ENCODE measurements at regions not wholly inside any gene's neighbourhood (a gene's known extent, or its start where the extent isn't known, plus 50 kb on each side); places are given as distances from the start of the nearest gene placed in this dataset.

DNA sequence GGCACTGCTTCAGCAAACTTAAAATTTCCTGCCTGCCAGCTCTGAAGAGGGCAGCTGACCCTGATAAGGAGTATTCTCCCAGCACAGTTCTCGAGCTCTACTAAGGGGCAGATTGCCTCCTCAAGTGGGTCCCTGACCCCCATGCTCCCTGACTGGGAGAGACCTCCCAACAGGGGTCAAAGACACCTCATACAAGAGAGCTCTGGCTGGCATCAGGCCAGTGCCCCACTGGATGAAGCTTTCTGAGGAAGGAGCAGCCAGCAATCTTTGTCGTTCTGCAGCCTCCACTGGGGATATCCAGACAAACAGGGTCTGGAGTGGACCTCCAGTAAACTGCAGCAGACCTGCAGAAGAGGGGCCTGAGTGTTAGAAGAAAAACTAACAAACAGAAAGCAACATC, 1118.3 kb upstream of the ADGRL3 start:
- Mint-ChIP-seq H3K27me3 (ENCODE audit: unreplicated experiment) (no peaks in the 10 kb centered on the region), H3K27ac (ENCODE audit: unreplicated experiment) (no peak overlapping the region), H3K4me1 (ENCODE audit: low read depth, unreplicated experiment) (no peaks in the 10 kb centered on the region), H3K9me3 (ENCODE audit: low read depth, unreplicated experiment) (peaks cover 6% of the 10 kb centered on the region), H3K36me3 (ENCODE audit: insufficient read depth, unreplicated experiment) (no peaks in the 10 kb centered on the region), H3K4me3 (ENCODE audit: low read depth, unreplicated experiment) (no peak overlapping the region)
- BruUV-seq (replicated peaks), result no TSS peak
- intact Hi-C loops (cut with micrococcal nuclease; ENCODE audit: unreplicated experiment), result no loop called here
- TF ChIP-seq, protein P1, sequence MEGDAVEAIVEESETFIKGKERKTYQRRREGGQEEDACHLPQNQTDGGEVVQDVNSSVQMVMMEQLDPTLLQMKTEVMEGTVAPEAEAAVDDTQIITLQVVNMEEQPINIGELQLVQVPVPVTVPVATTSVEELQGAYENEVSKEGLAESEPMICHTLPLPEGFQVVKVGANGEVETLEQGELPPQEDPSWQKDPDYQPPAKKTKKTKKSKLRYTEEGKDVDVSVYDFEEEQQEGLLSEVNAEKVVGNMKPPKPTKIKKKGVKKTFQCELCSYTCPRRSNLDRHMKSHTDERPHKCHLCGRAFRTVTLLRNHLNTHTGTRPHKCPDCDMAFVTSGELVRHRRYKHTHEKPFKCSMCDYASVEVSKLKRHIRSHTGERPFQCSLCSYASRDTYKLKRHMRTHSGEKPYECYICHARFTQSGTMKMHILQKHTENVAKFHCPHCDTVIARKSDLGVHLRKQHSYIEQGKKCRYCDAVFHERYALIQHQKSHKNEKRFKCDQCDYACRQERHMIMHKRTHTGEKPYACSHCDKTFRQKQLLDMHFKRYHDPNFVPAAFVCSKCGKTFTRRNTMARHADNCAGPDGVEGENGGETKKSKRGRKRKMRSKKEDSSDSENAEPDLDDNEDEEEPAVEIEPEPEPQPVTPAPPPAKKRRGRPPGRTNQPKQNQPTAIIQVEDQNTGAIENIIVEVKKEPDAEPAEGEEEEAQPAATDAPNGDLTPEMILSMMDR (IDR thresholded peaks at IDR 0.05; ENCODE audit: unreplicated experiment), result no peak
- CTCF ChIA-PET, result no interaction called here
- no peak for DNase-seq

DNA sequence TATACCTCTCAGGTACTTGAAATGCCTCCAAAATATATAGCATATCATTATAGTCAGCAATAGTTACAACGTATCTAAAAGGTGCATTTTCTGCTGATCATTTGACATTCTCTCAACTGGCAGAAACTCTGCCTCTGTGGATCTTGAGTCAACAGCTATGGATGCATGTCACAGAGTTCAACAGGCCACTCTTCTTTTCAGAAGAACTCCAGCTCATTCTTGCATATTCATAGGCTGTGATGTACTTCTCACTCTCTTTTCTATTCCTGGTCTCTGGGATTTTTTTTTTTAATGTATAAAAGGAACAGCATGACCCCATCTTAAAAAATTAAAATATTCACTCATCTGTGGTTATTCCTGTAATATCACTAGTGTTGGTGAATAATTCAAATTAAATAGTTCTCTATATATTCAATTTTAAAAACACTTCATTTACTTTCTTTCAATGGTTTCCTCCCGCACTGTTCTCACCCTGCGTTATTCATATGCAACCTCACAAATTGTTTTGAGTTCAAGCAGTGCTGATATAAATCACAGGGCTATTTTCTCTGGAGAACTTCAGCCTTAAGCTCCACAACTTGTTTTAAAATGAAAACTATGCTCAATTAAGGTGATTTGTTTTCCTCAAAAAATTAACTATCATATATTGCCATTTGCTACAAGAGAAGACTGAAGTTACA, 1111.2 kb upstream of the ADGRL3 start:
- H3K4me3 Mint-ChIP-seq (ENCODE audit: low read depth, unreplicated experiment), result no peak overlapping the region
- DNase-seq, result no peak
- CTCF ChIA-PET, result no interaction called here
- H3K9me3 Mint-ChIP-seq (ENCODE audit: low read depth, unreplicated experiment), result peaks cover 4% of the 10 kb centered on the region
- H3K4me1 Mint-ChIP-seq (ENCODE audit: low read depth, unreplicated experiment), result no peaks in the 10 kb centered on the region
- H3K36me3 Mint-ChIP-seq (ENCODE audit: insufficient read depth, unreplicated experiment), result no peaks in the 10 kb centered on the region
- no TSS peak for BruUV-seq (replicated peaks)
- H3K27ac Mint-ChIP-seq (ENCODE audit: unreplicated experiment), result no peak overlapping the region
- intact Hi-C loops (cut with micrococcal nuclease; ENCODE audit: unreplicated experiment), result no loop called here
- H3K27me3 Mint-ChIP-seq (ENCODE audit: unreplicated experiment), result no peaks in the 10 kb centered on the region
- TF ChIP-seq, protein P1 (IDR thresholded peaks at IDR 0.05; ENCODE audit: unreplicated experiment), result no peak

DNA sequence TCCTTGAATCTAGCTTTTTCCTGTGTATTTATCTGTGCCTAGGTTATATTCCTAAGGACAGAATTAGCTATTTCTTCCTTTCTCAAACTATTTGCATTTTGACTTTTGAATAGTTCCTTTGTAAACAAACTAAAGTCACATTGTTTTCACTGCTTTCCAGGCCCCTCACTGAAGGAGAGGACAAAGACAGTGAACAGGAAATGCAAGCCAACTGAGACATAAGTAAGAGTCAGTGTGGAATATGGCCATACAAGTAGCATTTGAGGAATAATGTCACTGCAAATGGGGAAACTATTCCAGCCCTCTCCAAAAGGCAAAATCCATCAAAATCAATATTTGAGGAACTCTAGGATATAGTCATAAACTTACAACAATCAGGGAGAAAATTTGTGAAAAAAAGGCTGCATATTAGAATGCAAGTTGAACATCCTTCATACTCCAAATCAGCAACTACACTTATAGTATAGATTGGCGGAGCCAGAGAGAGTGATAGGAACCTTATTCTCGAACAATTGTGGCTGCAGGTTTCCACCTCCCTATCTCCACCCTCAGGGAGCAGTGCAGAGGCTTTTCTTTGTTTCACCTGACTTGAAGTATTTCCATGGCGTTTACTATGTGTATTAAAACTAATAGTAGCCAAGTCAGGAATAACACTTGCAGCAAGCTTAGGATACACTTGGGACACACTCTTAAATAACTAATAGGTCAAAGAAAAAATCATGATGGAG, 1110.4 kb upstream of the ADGRL3 start:
- CTCF ChIA-PET, result no interaction called here
- Mint-ChIP-seq H3K27me3 (ENCODE audit: unreplicated experiment) (no peaks in the 10 kb centered on the region), H3K9me3 (ENCODE audit: low read depth, unreplicated experiment) (no peaks in the 10 kb centered on the region), H3K36me3 (ENCODE audit: insufficient read depth, unreplicated experiment) (no peaks in the 10 kb centered on the region), H3K4me3 (ENCODE audit: low read depth, unreplicated experiment) (no peak overlapping the region), H3K4me1 (ENCODE audit: low read depth, unreplicated experiment) (no peaks in the 10 kb centered on the region), H3K27ac (ENCODE audit: unreplicated experiment) (no peak overlapping the region)
- no peak for DNase-seq
- BruUV-seq (replicated peaks), result no TSS peak
- TF ChIP-seq, protein P1 (IDR thresholded peaks at IDR 0.05; ENCODE audit: unreplicated experiment), result no peak
- intact Hi-C loops (cut with micrococcal nuclease; ENCODE audit: unreplicated experiment), result no loop called here

DNA sequence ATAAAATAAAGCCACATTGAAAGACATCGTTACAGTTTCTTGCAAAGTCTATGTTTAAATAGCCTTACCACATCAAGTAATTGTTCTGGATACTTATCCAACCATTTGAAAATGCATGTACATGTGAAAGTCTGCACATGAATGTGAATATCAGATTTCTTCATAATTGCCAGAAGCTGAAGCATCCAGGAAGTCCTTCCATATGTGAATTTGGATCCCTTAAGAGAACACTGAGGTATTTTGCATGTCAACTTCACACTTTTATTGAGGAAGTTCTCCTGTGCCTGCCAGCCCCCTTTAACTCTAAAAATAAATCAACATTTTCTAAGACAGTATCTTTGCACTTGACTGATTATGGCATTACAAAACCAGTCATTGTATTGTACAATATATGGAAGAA, 1103.5 kb upstream of the ADGRL3 start:
- Mint-ChIP-seq H3K4me1 (ENCODE audit: low read depth, unreplicated experiment) (no peaks in the 10 kb centered on the region), H3K36me3 (ENCODE audit: insufficient read depth, unreplicated experiment) (no peaks in the 10 kb centered on the region), H3K27me3 (ENCODE audit: unreplicated experiment) (no peaks in the 10 kb centered on the region), H3K9me3 (ENCODE audit: low read depth, unreplicated experiment) (no peaks in the 10 kb centered on the region), H3K27ac (ENCODE audit: unreplicated experiment) (no peak overlapping the region), H3K4me3 (ENCODE audit: low read depth, unreplicated experiment) (no peak overlapping the region)
- intact Hi-C loops (cut with micrococcal nuclease; ENCODE audit: unreplicated experiment), result no loop called here
- TF ChIP-seq, protein P1 (IDR thresholded peaks at IDR 0.05; ENCODE audit: unreplicated experiment), result no peak
- CTCF ChIA-PET, result no interaction called here
- no TSS peak for BruUV-seq (replicated peaks)
- no peak for DNase-seq

Data from Calu3 (cell line).